Neuronal stem cell (in vitro differentiated cells): ENCODE measurements at regions not wholly inside any gene's neighbourhood (a gene's known extent, or its start where the extent isn't known, plus 50 kb on each side); places are given as distances from the start of the nearest gene placed in this dataset.

Experiments
- DNase-seq: peaks from one replicate; pipeline ENCODE4 v3.0.0-alpha.2; 2013; ENCODE audit warnings: low spot score
- H2AFZ ChIP-seq: one replicate; pipeline ENCODE4 v1.6.1; 2013; ENCODE audit warnings: mild to moderate bottlenecking, low read length, inconsistent platforms
- H2AK5ac ChIP-seq: 2 replicates; pipeline ENCODE4 v1.6.1; 2013; ENCODE audit warnings: low read depth, mild to moderate bottlenecking, inconsistent platforms, low read length, moderate library complexity, mixed read lengths
- H2BK120ac ChIP-seq: 2 replicates; pipeline ENCODE4 v1.6.1; 2013; ENCODE audit warnings: low read depth, mild to moderate bottlenecking, inconsistent platforms, low read length, moderate library complexity, mixed read lengths
- H2BK12ac ChIP-seq: one replicate; pipeline ENCODE4 v1.6.1; 2013; ENCODE audit warnings: low read length, inconsistent platforms
- H2BK15ac ChIP-seq: 2 replicates; pipeline ENCODE4 v1.6.1; 2013; ENCODE audit warnings: mild to moderate bottlenecking, low read length, inconsistent platforms, mixed read lengths
- H2BK5ac ChIP-seq: one replicate; pipeline ENCODE4 v1.6.1; 2013; ENCODE audit warnings: inconsistent platforms, mild to moderate bottlenecking, low read length, moderate library complexity
- H3K14ac ChIP-seq: one replicate; pipeline ENCODE4 v1.6.1; 2013; ENCODE audit warnings: low read length, inconsistent platforms
- H3K18ac ChIP-seq: 2 replicates; pipeline ENCODE4 v1.6.1; 2013; ENCODE audit warnings: low read length, inconsistent platforms
- H3K23ac ChIP-seq: 2 replicates; pipeline ENCODE4 v1.6.1; 2013; ENCODE audit warnings: low read depth, mild to moderate bottlenecking, mixed read lengths, low read length, inconsistent platforms; ENCODE audit not compliant: poor library complexity
- H3K27ac ChIP-seq: replicated peaks from 3 replicates; pipeline ENCODE4 v1.5.1; 2013; ENCODE audit warnings: low read length, inconsistent platforms
- H3K27me3 ChIP-seq, 3 experiments: 2 replicates each; pipeline ENCODE4 v1.6.1; 2013; ENCODE audit warnings: low read length in 3 of 3, mild to moderate bottlenecking in 2 of 3, inconsistent platforms in 1 of 3, low read depth in 1 of 3, mixed read lengths in 1 of 3, moderate library complexity in 1 of 3; ENCODE audit not compliant: control insufficient read depth in 3 of 3, insufficient read depth in 3 of 3
- H3K36me3 ChIP-seq, 2 donors: replicated peaks in 1 of 2; 2 replicates each; pipeline ENCODE4 v1.6.1; 2013; ENCODE audit warnings: low read length in 2 of 2; ENCODE audit not compliant: control insufficient read depth in 2 of 2, insufficient read depth in 2 of 2
- H3K4ac ChIP-seq: 2 replicates; pipeline ENCODE4 v1.6.1; 2013; ENCODE audit warnings: inconsistent platforms, mild to moderate bottlenecking, low read length, moderate library complexity
- H3K4me1 ChIP-seq, 2 donors: 1 replicate in 1 of 2; 2 replicates in 1 of 2; pipeline ENCODE4 v1.6.1; 2013; ENCODE audit warnings: low read length in 2 of 2, low read depth in 1 of 2; ENCODE audit not compliant: control insufficient read depth in 2 of 2, insufficient read depth in 1 of 2
- H3K4me2 ChIP-seq: one replicate; pipeline ENCODE4 v1.6.1; 2013; ENCODE audit warnings: mild to moderate bottlenecking, low read length, inconsistent platforms; ENCODE audit not compliant: insufficient read depth, poor library complexity, severe bottlenecking
- H3K4me3 ChIP-seq, 2 donors: 2 replicates each; pipeline ENCODE4 v1.5.1; 2013; ENCODE audit warnings: low read length in 2 of 2, mild to moderate bottlenecking in 2 of 2, inconsistent platforms in 1 of 2, moderate library complexity in 1 of 2
- H3K79me1 ChIP-seq: one replicate; pipeline ENCODE4 v1.6.1; 2013; ENCODE audit warnings: low read depth, mild to moderate bottlenecking, inconsistent platforms, low read length, moderate library complexity
- H3K9ac ChIP-seq: one replicate; pipeline ENCODE4 v1.6.1; 2013; ENCODE audit warnings: mild to moderate bottlenecking, low read depth, low read length, inconsistent platforms; ENCODE audit not compliant: poor library complexity
- H3K9me3 ChIP-seq, 2 donors: replicated peaks in 1 of 2; 2 replicates each; pipeline versions ENCODE3 to v1.6.1; 2013; ENCODE audit warnings: low read length in 2 of 2, mild to moderate bottlenecking in 2 of 2, inconsistent platforms in 1 of 2, low read depth in 1 of 2, mixed read lengths in 1 of 2, moderate library complexity in 1 of 2; ENCODE audit not compliant: control insufficient read depth in 2 of 2, insufficient read depth in 1 of 2
- H4K8ac ChIP-seq: one replicate; pipeline ENCODE4 v1.6.1; 2013; ENCODE audit warnings: low read depth, mild to moderate bottlenecking, inconsistent platforms, low read length, moderate library complexity
- H4K91ac ChIP-seq: one replicate; pipeline ENCODE4 v1.6.1; 2013; ENCODE audit warnings: low read length, low read depth, mild to moderate bottlenecking, inconsistent platforms; ENCODE audit not compliant: poor library complexity
- WGBS, 2 donors: extraction: QIAGEN DNeasy Blood & Tissue Kit; methylation state at CpG; one replicate each; pipeline ENCODE4 v1.1.7; 2013; ENCODE audit warnings: missing lambda C conversion rate in 2 of 2, mixed read lengths in 1 of 2; ENCODE audit not compliant: insufficient read length in 2 of 2, insufficient replicate concordance in 1 of 2; ENCODE audit errors: extremely low coverage in 2 of 2; 5-methylcytosine and 5-hydroxymethylcytosine counted together

GRCh38 chr2:57180042-57180567 lies 866.5 kb upstream of the VRK2 start:
- Histone ChIP-seq H3K18ac (no peak overlapping the region), H3K4me2 (no peak overlapping the region), H3K27me3 (no peaks in the 10 kb centered on the region), H2AK5ac (no peak overlapping the region), H4K8ac (no peak overlapping the region), H2BK15ac (no peak overlapping the region), H3K36me3 (no peaks in the 10 kb centered on the region), H2BK120ac (no peak overlapping the region), H3K27ac (no peak overlapping the region), H3K9me3 (no peaks in the 10 kb centered on the region), H3K79me1 (no peaks in the 10 kb centered on the region), H2AFZ (no peak overlapping the region), H2BK12ac (no peak overlapping the region), H4K91ac (no peak overlapping the region), H2BK5ac (no peak overlapping the region), H3K4me1 (no peaks in the 10 kb centered on the region), H3K9ac (no peak overlapping the region), H3K4ac (no peak overlapping the region), H3K14ac (no peak overlapping the region), H3K4me3 (no peak overlapping the region), H3K23ac (no peak overlapping the region)
- no CpG with 5 or more reads among the region's 4 CpGs for WGBS, 2 donors
- DNase-seq: no peak

- Histone ChIP-seq H3K27ac (no peak overlapping the region), H3K14ac (no peak overlapping the region), H3K9me3 (no peaks in the 10 kb centered on the region), H3K23ac (no peak overlapping the region), H4K91ac (no peak overlapping the region), H3K79me1 (no peaks in the 10 kb centered on the region), H3K4me1 (no peaks in the 10 kb centered on the region), H2BK15ac (no peak overlapping the region), H3K36me3 (no peaks in the 10 kb centered on the region), H2AK5ac (no peak overlapping the region), H3K27me3 (no peaks in the 10 kb centered on the region), H2AFZ (no peak overlapping the region), H2BK120ac (no peak overlapping the region), H2BK5ac (no peak overlapping the region), H4K8ac (no peak overlapping the region), H3K4me2 (no peak overlapping the region), H3K18ac (no peak overlapping the region), H3K9ac (no peak overlapping the region), H3K4me3 (no peak overlapping the region), H2BK12ac (no peak overlapping the region), H3K4ac (no peak overlapping the region)
- no peak for DNase-seq
Observed at GRCh38 chr2:57180678-57181077, 865.9 kb upstream of the VRK2 start.

DNA sequence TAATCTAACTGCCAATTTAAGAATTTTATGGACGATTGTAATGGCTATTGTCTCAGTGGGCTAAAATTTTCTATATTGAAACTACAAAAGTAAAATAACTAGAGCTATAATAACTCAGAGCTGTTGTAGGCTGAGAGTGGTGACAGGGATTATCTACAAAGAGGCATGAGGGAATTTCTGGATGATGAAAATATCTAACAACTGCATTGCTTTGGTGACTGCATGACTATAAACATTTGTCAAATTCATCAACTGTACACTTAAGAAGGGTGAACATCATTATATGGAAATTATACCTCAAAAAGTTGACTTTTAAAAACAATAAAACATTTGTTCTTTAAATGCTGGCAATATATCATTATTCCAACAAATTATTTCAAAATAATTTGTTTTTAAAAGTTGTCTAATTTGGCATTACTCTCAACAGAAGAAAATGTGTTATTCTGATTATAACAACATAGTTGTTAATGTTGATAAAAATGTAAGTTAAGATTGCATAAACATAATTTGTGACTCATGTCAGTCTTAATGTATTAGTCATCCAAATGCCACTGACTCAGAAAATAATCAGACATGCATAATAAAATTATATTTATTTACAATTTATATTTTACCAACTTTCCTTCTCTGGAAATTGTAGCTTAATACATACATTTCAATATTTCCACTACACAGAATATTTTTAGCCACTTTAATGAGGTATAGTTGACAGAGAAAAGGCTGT lies 865.1 kb upstream of the VRK2 start:
- H2BK5ac ChIP-seq: no peak overlapping the region
- no CpG with 5 or more reads among the region's 1 CpG for WGBS, 2 donors
- no peak overlapping the region for H3K23ac ChIP-seq
- no peak overlapping the region for H2AFZ ChIP-seq
- no peaks in the 10 kb centered on the region for H3K36me3 ChIP-seq
- H3K14ac ChIP-seq: no peak overlapping the region
- H3K9ac ChIP-seq: no peak overlapping the region
- no peak overlapping the region for H4K91ac ChIP-seq
- no peak overlapping the region for H2BK12ac ChIP-seq
- no peaks in the 10 kb centered on the region for H3K9me3 ChIP-seq
- no peak overlapping the region for H3K4me3 ChIP-seq
- no peaks in the 10 kb centered on the region for H3K27me3 ChIP-seq
- H3K79me1 ChIP-seq: no peaks in the 10 kb centered on the region
- H2BK15ac ChIP-seq: no peak overlapping the region
- no peak overlapping the region for H2AK5ac ChIP-seq
- no peak overlapping the region for H3K4me2 ChIP-seq
- H3K4ac ChIP-seq: no peak overlapping the region
- no peak overlapping the region for H4K8ac ChIP-seq
- no peaks in the 10 kb centered on the region for H3K4me1 ChIP-seq
- no peak overlapping the region for H3K18ac ChIP-seq
- DNase-seq: no peak
- no peak overlapping the region for H3K27ac ChIP-seq
- no peak overlapping the region for H2BK120ac ChIP-seq

GRCh38 chr2:57182916-57183315 lies 863.7 kb upstream of the VRK2 start:
- no peak overlapping the region for H3K4me2 ChIP-seq
- H3K27ac ChIP-seq: no peak overlapping the region
- H3K4me3 ChIP-seq: no peak overlapping the region
- H3K27me3 ChIP-seq: no peaks in the 10 kb centered on the region
- no peak overlapping the region for H4K91ac ChIP-seq
- H4K8ac ChIP-seq: no peak overlapping the region
- no peak overlapping the region for H3K9ac ChIP-seq
- H2BK12ac ChIP-seq: no peak overlapping the region
- H2BK15ac ChIP-seq: no peak overlapping the region
- no peak overlapping the region for H2AK5ac ChIP-seq
- no peak overlapping the region for H3K23ac ChIP-seq
- DNase-seq: no peak
- H2BK120ac ChIP-seq: no peak overlapping the region
- no peak overlapping the region for H3K18ac ChIP-seq
- no peaks in the 10 kb centered on the region for H3K9me3 ChIP-seq
- H3K79me1 ChIP-seq: no peaks in the 10 kb centered on the region
- H3K36me3 ChIP-seq: no peaks in the 10 kb centered on the region
- H2BK5ac ChIP-seq: no peak overlapping the region
- H3K4me1 ChIP-seq: no peaks in the 10 kb centered on the region
- H2AFZ ChIP-seq: no peak overlapping the region
- no peak overlapping the region for H3K14ac ChIP-seq
- H3K4ac ChIP-seq: no peak overlapping the region
